HL-60 (cell line): ENCODE measurements at regions not wholly inside any gene's neighbourhood (a gene's known extent, or its start where the extent isn't known, plus 50 kb on each side); places are given as distances from the start of the nearest gene placed in this dataset.

Source experiments
- DNase-seq, 2 experiments: peaks; one replicate each; pipeline ENCODE4 v3.0.0-alpha.2; 2010 to 2020; ENCODE audit warnings: low read depth in 1 of 2, low spot score in 1 of 2
- H3K27ac ChIP-seq: fragments of 250-450 bp; sonication (Bioruptor Pico); replicated peaks from 2 replicates; pipeline ENCODE4 v1.5.1; 2020; ENCODE audit warnings: mild to moderate bottlenecking, moderate library complexity
- H3K27me3 ChIP-seq: fragments of 250-450 bp; sonication (Bioruptor Pico); 2 replicates; pipeline ENCODE4 v1.5.1; 2021; ENCODE audit warnings: mild to moderate bottlenecking, moderate library complexity; ENCODE audit not compliant: insufficient read depth, poor library complexity, severe bottlenecking
- H3K4me3 ChIP-seq: replicated peaks from 2 replicates; pipeline ENCODE4 v1.5.1; 2011; ENCODE audit warnings: mild to moderate bottlenecking, control low read depth, low read length; ENCODE audit not compliant: insufficient read depth
- GABPA ChIP-seq: IDR thresholded peaks from 2 replicates; pipeline ENCODE4 v1.6.1; 2012; ENCODE audit warnings: low read depth
- POLR2AphosphoS5 ChIP-seq: IDR thresholded peaks from 2 replicates; pipeline ENCODE4 v1.6.1; 2012; ENCODE audit warnings: low read depth
- REST ChIP-seq: IDR thresholded peaks from 2 replicates; pipeline ENCODE4 v1.6.1; 2012; ENCODE audit warnings: low read depth; ENCODE audit not compliant: insufficient replicate concordance
- SPI1 ChIP-seq: IDR thresholded peaks from 2 replicates; pipeline ENCODE4 v1.6.1; 2012; ENCODE audit warnings: low read depth, mild to moderate bottlenecking, borderline replicate concordance
- TF ChIP-seq, protein P1 (sequence below): IDR thresholded peaks from one replicate; pipeline ENCODE4 v1.5.1; 2011; ENCODE audit warnings: low read length, control low read depth, inconsistent platforms; ENCODE audit not compliant: insufficient read depth

DNA sequence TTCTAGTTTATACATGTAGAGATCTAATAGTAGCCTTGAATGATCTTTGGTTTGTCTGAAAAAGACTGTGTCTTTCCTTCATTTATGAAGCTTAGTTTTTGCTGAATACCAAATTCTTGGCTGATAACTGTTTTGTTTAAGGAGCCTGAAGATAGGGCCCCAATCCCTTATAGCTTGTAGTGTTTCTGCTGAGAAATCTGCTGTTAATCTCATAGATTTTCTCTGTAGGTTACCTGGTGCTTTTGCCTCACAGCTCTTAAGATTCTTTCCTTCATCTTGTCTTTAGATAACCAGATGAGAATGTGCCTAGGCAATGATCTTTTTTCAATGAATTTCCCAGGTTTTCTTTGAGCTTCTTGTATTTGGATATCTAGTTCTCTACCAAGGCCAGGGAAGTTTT lies 562.1 kb downstream of the XIRP2 start:
- TF ChIP-seq GABPA (no peak), SPI1 (no peak), REST (no peak), POLR2AphosphoS5 (no peak)
- TF ChIP-seq, protein P1, sequence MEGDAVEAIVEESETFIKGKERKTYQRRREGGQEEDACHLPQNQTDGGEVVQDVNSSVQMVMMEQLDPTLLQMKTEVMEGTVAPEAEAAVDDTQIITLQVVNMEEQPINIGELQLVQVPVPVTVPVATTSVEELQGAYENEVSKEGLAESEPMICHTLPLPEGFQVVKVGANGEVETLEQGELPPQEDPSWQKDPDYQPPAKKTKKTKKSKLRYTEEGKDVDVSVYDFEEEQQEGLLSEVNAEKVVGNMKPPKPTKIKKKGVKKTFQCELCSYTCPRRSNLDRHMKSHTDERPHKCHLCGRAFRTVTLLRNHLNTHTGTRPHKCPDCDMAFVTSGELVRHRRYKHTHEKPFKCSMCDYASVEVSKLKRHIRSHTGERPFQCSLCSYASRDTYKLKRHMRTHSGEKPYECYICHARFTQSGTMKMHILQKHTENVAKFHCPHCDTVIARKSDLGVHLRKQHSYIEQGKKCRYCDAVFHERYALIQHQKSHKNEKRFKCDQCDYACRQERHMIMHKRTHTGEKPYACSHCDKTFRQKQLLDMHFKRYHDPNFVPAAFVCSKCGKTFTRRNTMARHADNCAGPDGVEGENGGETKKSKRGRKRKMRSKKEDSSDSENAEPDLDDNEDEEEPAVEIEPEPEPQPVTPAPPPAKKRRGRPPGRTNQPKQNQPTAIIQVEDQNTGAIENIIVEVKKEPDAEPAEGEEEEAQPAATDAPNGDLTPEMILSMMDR: no peak
- Histone ChIP-seq H3K27me3 (no peaks in the 10 kb centered on the region), H3K27ac (no peak overlapping the region), H3K4me3 (no peak overlapping the region)
- DNase-seq: no peak

DNA sequence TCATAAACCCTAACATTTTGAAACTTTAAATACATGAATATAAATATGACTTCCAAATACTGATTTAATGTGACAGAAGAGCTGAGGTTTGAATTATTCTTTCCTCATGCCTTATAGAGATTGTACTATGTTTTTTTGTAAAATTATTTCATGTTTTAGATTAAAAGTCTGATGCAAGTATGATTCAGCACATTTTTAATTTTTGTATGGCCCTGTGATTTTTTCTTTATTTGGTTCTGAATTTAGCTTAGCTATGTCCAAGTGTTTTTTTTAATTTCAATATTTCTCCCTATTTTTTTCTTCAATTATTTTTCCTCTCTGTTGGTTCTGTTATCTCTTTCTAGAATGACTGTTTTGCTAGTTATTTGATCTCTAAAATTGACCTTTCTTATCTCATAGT lies 552.1 kb downstream of the XIRP2 start:
- no peak for DNase-seq
- TF ChIP-seq POLR2AphosphoS5: no peak
- TF ChIP-seq, protein P1: no peak
- TF ChIP-seq GABPA: no peak
- no peak for TF ChIP-seq SPI1
- TF ChIP-seq REST: no peak
- H3K27me3 ChIP-seq: no peaks in the 10 kb centered on the region
- H3K27ac ChIP-seq: no peak overlapping the region
- no peak overlapping the region for H3K4me3 ChIP-seq

GRCh38 chr2:167438206-167438605 lies 549.9 kb downstream of the XIRP2 start:
- H3K27ac ChIP-seq: no peak overlapping the region
- no peak overlapping the region for H3K4me3 ChIP-seq
- no peak for TF ChIP-seq REST
- TF ChIP-seq, protein P1: no peak
- no peak for TF ChIP-seq POLR2AphosphoS5
- no peak for TF ChIP-seq GABPA
- TF ChIP-seq SPI1: no peak
- no peaks in the 10 kb centered on the region for H3K27me3 ChIP-seq
- no peak for DNase-seq
